CD4-positive, alpha-beta T cell treated with Interleukin-17A for 4 hours (primary cell): ENCODE measurements at regions not wholly inside any gene's neighbourhood (a gene's known extent, or its start where the extent isn't known, plus 50 kb on each side); places are given as distances from the start of the nearest gene placed in this dataset.
"Not testable (repeated sequence)": the region's sequence is repeated elsewhere in the genome, so short reads cannot be mapped to it uniquely, and the experiment has no call there.

Experiments used
- DNase-seq: peaks from one replicate; pipeline ENCODE4 v3.0.0-alpha.2; 2020; ENCODE audit warnings: mixed read lengths

- DNase-seq: no peak
Observed at GRCh38 chr13:62781866-62782265, 1366.2 kb upstream of the PCDH20 start.

- DNase-seq: no peak
Observed at GRCh38 chr13:62779161-62779560, 1363.5 kb upstream of the PCDH20 start.

- DNase-seq: no peak
Observed at GRCh38 chr13:62767473-62767872, 1351.8 kb upstream of the PCDH20 start.

- no peak for DNase-seq
Observed at GRCh38 chr13:62760724-62761123, 1345.1 kb upstream of the PCDH20 start.

GRCh38 chr13:62747629-62748028 is 1332.0 kb upstream of the PCDH20 start:
- no peak for DNase-seq

- DNase-seq: no peak
Observed at GRCh38 chr13:62747152-62747551, 1331.5 kb upstream of the PCDH20 start.

GRCh38 chr13:62729746-62730145 is 1314.1 kb upstream of the PCDH20 start:
- DNase-seq: not testable (repeated sequence)

GRCh38 chr13:62721893-62722292 is 1306.2 kb upstream of the PCDH20 start:
- DNase-seq: no peak

- not testable (repeated sequence) for DNase-seq
Observed at GRCh38 chr13:62711948-62712347, 1296.3 kb upstream of the PCDH20 start.

GRCh38 chr13:62710787-62711186 is 1295.1 kb upstream of the PCDH20 start:
- DNase-seq: no peak

GRCh38 chr13:62706048-62706447 is 1290.4 kb upstream of the PCDH20 start:
- DNase-seq: no peak

- no peak for DNase-seq
Observed at GRCh38 chr13:62704875-62705274, 1289.2 kb upstream of the PCDH20 start.

- no peak for DNase-seq
Observed at GRCh38 chr13:62702502-62702901, 1286.9 kb upstream of the PCDH20 start.

GRCh38 chr13:62697701-62698100 is 1282.1 kb upstream of the PCDH20 start:
- DNase-seq: no peak

- DNase-seq: no peak
Observed at GRCh38 chr13:62696490-62696889, 1280.8 kb upstream of the PCDH20 start.

- DNase-seq: no peak
Observed at GRCh38 chr13:62687732-62688131, 1272.1 kb upstream of the PCDH20 start.

- no peak for DNase-seq
Observed at GRCh38 chr13:62684359-62684758, 1268.7 kb upstream of the PCDH20 start.

- no peak for DNase-seq
Observed at GRCh38 chr13:62682788-62683187, 1267.1 kb upstream of the PCDH20 start.

- DNase-seq: no peak
Observed at GRCh38 chr13:62678039-62678438, 1262.4 kb upstream of the PCDH20 start.

- DNase-seq: no peak
Observed at GRCh38 chr13:62663767-62664166, 1248.1 kb upstream of the PCDH20 start.

GRCh38 chr13:62659365-62659764 is 1243.7 kb upstream of the PCDH20 start:
- no peak for DNase-seq

- no peak for DNase-seq
Observed at GRCh38 chr13:62653371-62653770, 1237.7 kb upstream of the PCDH20 start.

GRCh38 chr13:62643799-62644524 is 1228.3 kb upstream of the PCDH20 start:
- DNase-seq: no peak

- no peak for DNase-seq
Observed at GRCh38 chr13:62643007-62643483, 1227.4 kb upstream of the PCDH20 start.

- no peak for DNase-seq
Observed at GRCh38 chr13:62635161-62635560, 1219.5 kb upstream of the PCDH20 start.
